Uterus (tissue), 3 donors: ENCODE measurements at regions not wholly inside any gene's neighbourhood (a gene's known extent, or its start where the extent isn't known, plus 50 kb on each side); places are given as distances from the start of the nearest gene placed in this dataset.
A peak's percentile ranks its signal among the peaks of the same experiment; 100 is the strongest.

ENCODE experiments used
- DNase-seq, 2 donors: peaks; one replicate each; pipeline ENCODE4 v3.0.0-alpha.2; 2019 to 2020
- H3K27ac ChIP-seq, 2 donors: fragments of 200-600 bp; sonication (generic); 1 replicate in 1 of 2; 2 replicates in 1 of 2; pipeline ENCODE4 v1.5.1; 2016 to 2018
- H3K27me3 ChIP-seq, 2 donors: fragments of 200-600 bp; sonication (generic); one replicate each; pipeline ENCODE4 v1.5.1; 2018 to 2019; ENCODE audit warnings: control low read depth in 1 of 2
- H3K36me3 ChIP-seq, 2 donors: fragments of 200-600 bp; sonication (generic); one replicate each; pipeline ENCODE4 v1.5.1; 2019; ENCODE audit warnings: control low read depth in 1 of 2
- H3K4me1 ChIP-seq, 2 donors: fragments of 200-600 bp; sonication (generic); one replicate each; pipeline ENCODE4 v1.5.1; 2018 to 2019; ENCODE audit warnings: control low read depth in 1 of 2
- H3K4me3 ChIP-seq, 2 donors: fragments of 200-600 bp; sonication (generic); 1 replicate in 1 of 2; 2 replicates in 1 of 2; pipeline ENCODE4 v1.5.1; 2018 to 2019; ENCODE audit warnings: mild to moderate bottlenecking in 1 of 2
- H3K9me3 ChIP-seq, 2 donors: fragments of 200-600 bp; sonication (generic); one replicate each; pipeline ENCODE4 v1.5.1; 2019; ENCODE audit warnings: control low read depth in 1 of 2
- CTCF ChIP-seq, 4 experiments: fragments of 200-600 bp in 2 of 4; fragments of 450-650 bp in 2 of 4; sonication (generic) in 2 of 4; IDR thresholded peaks; one replicate each; pipeline ENCODE4 v1.5.1; 2016 to 2019; ENCODE audit warnings: antibody characterized with exemption in 4 of 4, mild to moderate bottlenecking in 2 of 4, moderate library complexity in 1 of 4
- POLR2A ChIP-seq, 2 donors: fragments of 450-650 bp; IDR thresholded peaks; one replicate each; pipeline ENCODE4 v1.6.1; 2016; ENCODE audit warnings: antibody characterized with exemption in 2 of 2, mild to moderate bottlenecking in 1 of 2, moderate library complexity in 1 of 2
- intact Hi-C: fragments of 100-400 bp; cut with DNase I; formaldehyde crosslinking; loops from one replicate; pipeline ENCODE4 v1.15.1; 2023; ENCODE audit warnings: low total_unique reads
- donor health status: DM: yes; HTN: yes; CAD: no.

GRCh38 chr1:228985661-228986060 lies 250.4 kb downstream of the RHOU start:
- Histone ChIP-seq H3K4me3 (no peak overlapping the region), H3K4me1 (no peaks in the 10 kb centered on the region)
- TF ChIP-seq POLR2A (IDR thresholded peaks at IDR 0.05) (no peak), CTCF (IDR thresholded peaks at IDR 0.05) (no peak)

GRCh38 chr1:228986093-228986904 lies 251.0 kb downstream of the RHOU start:
- DNase-seq, result peak; percentile 55 to 56
- H3K4me1 ChIP-seq, result no peaks in the 10 kb centered on the region
- no peaks in the 10 kb centered on the region for H3K27me3 ChIP-seq
- TF ChIP-seq POLR2A (IDR thresholded peaks at IDR 0.05) (no peak), CTCF (IDR thresholded peaks at IDR 0.05) (no peak)
- H3K27ac ChIP-seq, result no peak overlapping the region
- no peaks in the 10 kb centered on the region for H3K36me3 ChIP-seq
- intact Hi-C loops, result no loop called here
- no peaks in the 10 kb centered on the region for H3K9me3 ChIP-seq
- no peak overlapping the region for H3K4me3 ChIP-seq

More at GRCh38 chr1:228985661-228986060, 250.4 kb downstream of the RHOU start:
- no peaks in the 10 kb centered on the region for H3K36me3 ChIP-seq
- intact Hi-C loops, result no loop called here
- H3K27ac ChIP-seq, result no peak overlapping the region
- no peaks in the 10 kb centered on the region for H3K9me3 ChIP-seq
- no peaks in the 10 kb centered on the region for H3K27me3 ChIP-seq
- no peak for DNase-seq

GRCh38 chr1:228987286-228987685 lies 252.0 kb downstream of the RHOU start:
- Histone ChIP-seq H3K9me3 (no peaks in the 10 kb centered on the region), H3K4me1 (no peaks in the 10 kb centered on the region), H3K4me3 (no peak overlapping the region), H3K36me3 (no peaks in the 10 kb centered on the region), H3K27me3 (no peaks in the 10 kb centered on the region), H3K27ac (no peak overlapping the region)
- DNase-seq, result no peak
- intact Hi-C loops, result no loop called here
- TF ChIP-seq POLR2A (IDR thresholded peaks at IDR 0.05) (no peak), CTCF (IDR thresholded peaks at IDR 0.05) (no peak)

- TF ChIP-seq CTCF (IDR thresholded peaks at IDR 0.05) (no peak), POLR2A (IDR thresholded peaks at IDR 0.05) (no peak)
- Histone ChIP-seq H3K27me3 (no peaks in the 10 kb centered on the region), H3K9me3 (no peaks in the 10 kb centered on the region), H3K4me3 (no peak overlapping the region), H3K27ac (no peak overlapping the region), H3K36me3 (no peaks in the 10 kb centered on the region), H3K4me1 (no peaks in the 10 kb centered on the region)
- no peak for DNase-seq
- intact Hi-C loops, result no loop called here
These were observed 252.6 kb downstream of the RHOU start for GRCh38 chr1:228987736-228988506.

DNA sequence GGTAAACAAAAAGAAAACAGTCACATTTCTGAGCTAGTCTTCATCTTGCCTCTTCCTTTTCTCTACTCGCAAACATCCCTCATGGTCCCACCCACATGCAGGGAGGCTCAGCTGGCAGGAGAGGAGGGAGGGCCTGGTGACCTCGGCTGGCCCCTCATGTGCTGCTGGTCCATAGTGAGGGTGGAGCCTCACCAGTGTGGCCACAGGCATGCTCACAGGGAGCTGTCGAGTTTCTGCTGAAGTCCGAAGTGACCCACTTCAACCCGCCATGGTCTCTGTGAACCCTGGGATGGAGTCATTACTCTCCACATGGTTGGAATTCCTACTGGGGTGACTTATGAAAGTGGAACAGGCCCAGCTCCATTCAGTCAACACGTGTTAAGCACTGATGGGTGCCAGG lies 253.4 kb downstream of the RHOU start:
- Histone ChIP-seq H3K9me3 (no peaks in the 10 kb centered on the region), H3K27ac (no peak overlapping the region), H3K36me3 (no peaks in the 10 kb centered on the region), H3K27me3 (no peaks in the 10 kb centered on the region), H3K4me3 (no peak overlapping the region), H3K4me1 (no peaks in the 10 kb centered on the region)
- no peak for DNase-seq
- no peak for TF ChIP-seq POLR2A (IDR thresholded peaks at IDR 0.05)
- no peak for TF ChIP-seq CTCF (IDR thresholded peaks at IDR 0.05)
- intact Hi-C loops, result no loop called here
